22Rv1 (cell line): ENCODE measurements at regions not wholly inside any gene's neighbourhood (a gene's known extent, or its start where the extent isn't known, plus 50 kb on each side); places are given as distances from the start of the nearest gene placed in this dataset.

Source experiments
- ZFX ChIP-seq: fragments of 450-650 bp; IDR thresholded peaks from 2 replicates; pipeline ENCODE4 v1.6.1; 2017; ENCODE audit warnings: antibody characterized with exemption, borderline replicate concordance
- TF ChIP-seq, protein P1 (sequence below): fragments of 450-650 bp; IDR thresholded peaks from 2 replicates; pipeline ENCODE4 v1.5.1; 2017; ENCODE audit warnings: mild to moderate bottlenecking

- TF ChIP-seq, protein P1, sequence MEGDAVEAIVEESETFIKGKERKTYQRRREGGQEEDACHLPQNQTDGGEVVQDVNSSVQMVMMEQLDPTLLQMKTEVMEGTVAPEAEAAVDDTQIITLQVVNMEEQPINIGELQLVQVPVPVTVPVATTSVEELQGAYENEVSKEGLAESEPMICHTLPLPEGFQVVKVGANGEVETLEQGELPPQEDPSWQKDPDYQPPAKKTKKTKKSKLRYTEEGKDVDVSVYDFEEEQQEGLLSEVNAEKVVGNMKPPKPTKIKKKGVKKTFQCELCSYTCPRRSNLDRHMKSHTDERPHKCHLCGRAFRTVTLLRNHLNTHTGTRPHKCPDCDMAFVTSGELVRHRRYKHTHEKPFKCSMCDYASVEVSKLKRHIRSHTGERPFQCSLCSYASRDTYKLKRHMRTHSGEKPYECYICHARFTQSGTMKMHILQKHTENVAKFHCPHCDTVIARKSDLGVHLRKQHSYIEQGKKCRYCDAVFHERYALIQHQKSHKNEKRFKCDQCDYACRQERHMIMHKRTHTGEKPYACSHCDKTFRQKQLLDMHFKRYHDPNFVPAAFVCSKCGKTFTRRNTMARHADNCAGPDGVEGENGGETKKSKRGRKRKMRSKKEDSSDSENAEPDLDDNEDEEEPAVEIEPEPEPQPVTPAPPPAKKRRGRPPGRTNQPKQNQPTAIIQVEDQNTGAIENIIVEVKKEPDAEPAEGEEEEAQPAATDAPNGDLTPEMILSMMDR: no peak
- no peak for TF ChIP-seq ZFX
These were observed 469.6 kb upstream of the NRG3 start for GRCh38 chr10:81405399-81405798.
